DMS 273 (cell line): ENCODE measurements at regions not wholly inside any gene's neighbourhood (a gene's known extent, or its start where the extent isn't known, plus 50 kb on each side); places are given as distances from the start of the nearest gene placed in this dataset.
A peak's percentile ranks its signal among the peaks of the same experiment; 100 is the strongest.

ENCODE experiments used
- DNase-seq: peaks from one replicate; lab custom pipeline; 2025; ENCODE audit not compliant: unreplicated experiment; lab: John Stamatoyannopoulos, UW

DNA sequence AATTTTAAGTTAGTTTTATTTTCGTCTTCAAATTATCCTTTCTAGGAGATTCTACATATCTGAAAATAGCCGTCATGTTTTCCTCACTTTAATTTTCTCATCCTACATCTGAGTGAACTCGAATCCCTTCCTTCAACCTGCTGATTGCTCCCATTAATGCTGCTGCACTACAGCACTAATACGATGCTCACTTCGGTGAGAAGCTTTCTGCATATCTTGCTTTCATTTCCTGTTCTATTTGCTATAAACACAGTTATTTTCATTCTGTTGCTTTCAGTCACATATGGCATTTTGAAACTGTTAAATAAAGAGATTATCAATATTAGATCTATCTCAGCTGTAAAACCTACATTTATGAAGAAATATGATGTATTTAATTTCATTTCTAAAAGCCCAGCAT, 749.2 kb downstream of the EFNA5 start:
- DNase-seq: no peak

DNA sequence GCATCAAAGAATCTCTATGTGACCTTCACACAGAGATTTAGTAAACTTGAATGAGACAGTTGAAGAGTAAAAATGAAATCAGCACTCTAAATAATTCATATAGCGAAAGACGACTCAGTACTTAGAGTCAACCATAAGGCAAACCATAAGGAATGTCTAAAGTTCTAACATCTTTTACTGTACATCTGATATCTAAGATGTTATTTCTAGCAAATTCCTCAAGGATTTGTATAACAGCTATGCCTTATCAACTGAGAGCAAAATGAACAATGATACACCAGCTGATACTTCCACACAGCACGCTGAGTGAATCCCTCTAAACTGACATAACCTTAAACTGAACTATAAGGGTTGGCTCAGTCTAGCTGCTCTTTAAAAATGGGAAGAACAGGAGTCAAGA, 760.3 kb downstream of the EFNA5 start:
- DNase-seq: no peak

DNA sequence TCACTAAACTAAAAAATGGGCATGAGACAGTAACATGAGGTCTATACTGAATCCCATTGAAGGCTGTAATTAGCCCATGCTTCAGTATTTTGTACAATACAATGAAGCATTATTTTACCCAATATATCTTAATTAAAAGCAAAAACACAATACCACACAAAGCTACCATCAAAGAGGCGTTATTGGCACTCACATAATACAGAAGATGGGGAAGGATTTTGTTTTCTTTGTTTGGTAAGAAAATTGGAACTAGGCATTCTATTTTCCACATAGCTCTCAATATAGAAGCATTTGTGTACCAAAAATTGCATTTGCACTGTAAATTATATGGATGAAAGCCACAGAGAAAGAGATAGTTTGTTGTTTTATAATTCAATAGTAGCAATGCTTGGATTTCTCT, 761.0 kb downstream of the EFNA5 start:
- no peak for DNase-seq

DNA sequence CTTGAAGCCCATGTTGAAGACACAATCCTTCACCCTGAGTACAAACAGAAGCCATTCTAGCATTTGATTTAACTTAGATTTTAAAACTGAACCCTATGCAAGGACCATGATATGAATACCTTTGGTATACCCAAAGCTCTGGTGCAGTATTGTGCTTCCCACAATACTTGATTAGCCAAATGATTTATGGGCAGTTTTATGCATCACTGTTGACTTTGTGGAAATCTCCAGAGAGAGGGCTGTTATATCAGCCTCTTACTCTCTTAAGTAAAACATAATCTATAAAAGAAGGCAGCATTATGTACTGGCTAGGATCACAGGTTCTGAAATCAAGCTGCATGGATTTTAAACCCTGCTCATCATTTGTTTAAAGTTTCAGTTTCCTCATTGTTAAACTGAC, 762.8 kb downstream of the EFNA5 start:
- no peak for DNase-seq

DNA sequence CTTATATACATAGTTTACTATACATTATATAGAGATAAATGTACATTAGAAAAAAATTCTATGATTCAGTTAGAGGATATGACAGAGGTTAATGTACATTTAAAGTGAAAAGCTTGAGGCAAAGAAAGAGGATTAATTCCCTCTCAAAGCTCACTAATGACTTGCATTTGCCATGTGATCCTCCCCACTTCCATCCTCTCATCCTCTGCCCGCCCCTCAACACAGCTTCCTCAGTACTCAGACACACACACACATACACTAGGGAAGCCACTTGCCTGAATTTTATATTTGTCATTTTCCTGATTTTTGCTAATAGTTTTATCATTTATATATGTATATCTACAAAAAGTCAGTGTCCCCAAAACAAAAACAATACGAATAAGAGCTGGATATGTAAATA, 764.5 kb downstream of the EFNA5 start:
- no peak for DNase-seq

DNA sequence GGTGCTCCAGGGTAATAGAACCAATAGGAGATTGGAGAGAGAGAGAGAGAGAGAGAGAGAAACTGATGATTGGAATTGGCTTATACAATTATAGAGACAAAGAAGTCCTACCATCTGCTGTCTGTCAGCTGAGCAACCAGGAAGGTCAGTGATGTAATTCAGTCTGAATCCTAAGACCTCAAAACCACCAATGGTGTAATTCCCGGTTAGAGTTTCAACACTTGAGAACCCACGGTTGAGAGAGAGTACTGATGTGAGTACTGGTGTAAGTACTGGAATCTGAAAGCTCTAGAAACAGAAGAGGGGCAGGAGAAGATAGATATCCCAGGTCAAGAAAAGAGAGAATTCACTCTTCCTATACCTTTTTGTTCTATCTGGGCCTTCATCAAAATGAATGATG, 775.8 kb downstream of the EFNA5 start:
- DNase-seq: no peak

DNA sequence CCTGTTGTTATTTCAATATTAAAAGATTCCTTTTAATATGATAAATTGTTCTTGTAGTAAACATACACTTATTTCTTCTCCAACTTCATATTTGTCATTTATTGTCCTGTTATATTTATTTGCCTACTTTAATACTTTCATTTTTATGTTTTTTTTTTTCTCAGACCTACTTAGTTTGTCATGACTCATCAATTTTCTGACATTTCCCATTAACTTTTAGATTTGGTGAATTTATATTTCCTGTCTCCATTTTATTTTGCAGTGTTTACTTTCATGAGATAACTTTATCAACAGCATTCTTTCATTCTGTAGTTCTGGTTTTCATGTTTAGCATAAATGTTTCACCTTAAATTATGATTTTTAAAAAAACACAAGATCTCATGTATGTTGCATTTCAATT, 788.7 kb downstream of the EFNA5 start:
- no peak for DNase-seq

DNA sequence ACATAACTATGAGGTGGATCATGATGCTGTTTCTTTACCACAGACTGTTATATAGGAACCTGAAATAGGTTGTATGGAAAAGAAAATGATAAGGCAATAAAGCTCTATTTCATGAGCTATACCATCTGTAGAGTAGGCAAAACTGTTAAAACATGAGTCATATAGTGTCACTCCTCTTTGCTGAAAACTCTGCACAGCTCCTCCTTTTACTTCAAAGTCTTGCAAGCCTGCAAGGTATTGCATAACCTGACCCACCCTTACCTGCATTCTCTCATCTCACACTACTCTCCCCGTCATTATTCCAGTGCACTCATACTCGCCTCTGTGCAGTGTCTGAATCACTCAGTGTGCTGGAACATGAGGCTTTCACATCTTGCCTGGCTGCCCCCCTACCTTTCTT, 790.1 kb downstream of the EFNA5 start:
- DNase-seq: no peak

DNA sequence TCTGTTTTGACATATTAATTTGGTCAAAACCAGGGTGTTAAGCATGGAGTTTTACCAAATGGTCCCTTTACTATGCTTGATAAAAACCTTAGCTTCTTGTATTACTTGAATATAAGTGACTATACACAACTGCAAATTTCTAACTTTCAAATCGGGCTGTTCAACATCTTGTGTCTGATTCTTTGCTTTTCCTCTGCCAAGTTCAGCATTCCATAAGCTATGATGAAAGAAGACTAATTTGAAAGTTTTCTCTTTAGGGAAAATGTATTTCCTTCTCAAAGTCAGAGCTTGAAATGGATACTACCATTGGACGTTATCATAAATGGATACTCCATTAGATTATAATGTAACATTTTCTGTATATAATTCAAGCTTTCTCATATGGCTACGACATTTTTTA, 792.9 kb downstream of the EFNA5 start:
- DNase-seq: no peak

DNA sequence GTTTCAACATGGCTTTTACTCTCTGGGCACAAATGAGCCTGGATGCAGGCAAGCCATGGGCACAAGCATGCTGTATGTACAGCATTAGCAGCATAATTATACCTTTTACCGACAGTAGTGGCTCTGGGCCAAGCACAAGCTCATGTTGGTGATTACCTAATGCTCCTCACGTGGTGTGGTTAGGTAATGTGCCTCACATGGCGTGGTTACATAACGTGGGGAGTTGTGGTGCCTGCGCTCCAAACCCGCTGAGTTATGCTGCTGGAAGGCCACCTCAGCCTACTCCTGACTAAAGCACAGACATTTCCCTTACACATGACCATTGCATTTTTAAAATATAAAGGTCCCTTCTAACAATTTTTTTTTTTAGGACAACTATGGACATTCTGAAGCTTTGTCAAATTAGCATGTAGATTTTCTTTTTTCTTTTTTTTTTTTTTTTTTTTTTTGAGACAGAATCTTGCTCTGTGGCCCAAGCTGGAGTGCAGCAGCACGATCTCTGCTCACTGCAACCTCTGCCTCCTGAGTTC, 794.0 kb downstream of the EFNA5 start:
- DNase-seq: peak; percentile 41

DNA sequence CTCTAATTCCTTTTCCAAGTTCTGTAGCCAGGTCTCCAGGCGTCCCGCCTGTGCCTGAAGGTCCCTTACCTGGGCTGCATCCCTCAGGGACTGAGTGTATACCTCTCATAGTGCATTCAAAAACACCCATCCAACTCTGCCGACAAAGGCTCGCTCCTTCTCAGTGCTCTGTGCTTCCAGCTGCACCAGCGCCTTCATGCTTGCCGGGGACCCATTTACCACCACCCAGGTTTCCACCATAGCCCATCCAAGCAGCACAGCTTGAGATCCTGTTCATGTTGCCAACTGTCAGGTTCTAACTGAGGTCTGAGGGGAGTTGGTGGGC, 794.5 kb downstream of the EFNA5 start:
- DNase-seq: no peak

DNA sequence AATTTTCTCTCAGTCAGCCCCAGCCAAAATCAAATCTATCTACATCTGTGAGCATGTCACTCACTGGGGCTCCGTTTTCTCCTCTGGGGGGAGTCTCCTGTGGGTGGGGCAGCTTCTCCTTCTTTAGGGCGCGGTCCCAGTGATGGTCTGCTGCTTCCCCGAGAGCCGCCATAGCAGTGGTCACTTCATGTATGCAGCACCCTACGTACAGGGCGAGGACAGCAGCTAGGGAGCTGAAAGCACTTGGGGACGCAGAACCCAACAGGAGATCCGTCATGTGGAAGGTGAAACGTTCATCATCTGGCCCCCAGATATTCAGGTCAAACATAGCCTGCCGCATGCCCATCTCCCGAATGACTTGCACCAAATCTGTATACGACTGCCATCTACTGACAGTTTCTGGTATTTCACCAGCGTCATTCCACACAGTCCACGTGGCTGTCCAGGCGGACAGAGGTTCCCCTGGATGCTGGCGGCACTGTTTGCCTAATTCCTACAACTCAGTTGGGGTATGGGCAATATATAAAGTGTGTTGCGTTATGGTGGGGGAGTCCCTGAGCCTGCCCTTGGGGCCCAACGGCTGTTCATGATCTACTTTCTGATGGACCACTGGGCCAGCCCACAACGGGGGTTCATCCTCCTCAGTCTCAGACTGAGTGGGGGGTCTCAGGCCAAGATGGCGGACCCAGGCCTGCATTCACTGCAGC, 795.0 kb downstream of the EFNA5 start:
- DNase-seq: peak; percentile 15

DNA sequence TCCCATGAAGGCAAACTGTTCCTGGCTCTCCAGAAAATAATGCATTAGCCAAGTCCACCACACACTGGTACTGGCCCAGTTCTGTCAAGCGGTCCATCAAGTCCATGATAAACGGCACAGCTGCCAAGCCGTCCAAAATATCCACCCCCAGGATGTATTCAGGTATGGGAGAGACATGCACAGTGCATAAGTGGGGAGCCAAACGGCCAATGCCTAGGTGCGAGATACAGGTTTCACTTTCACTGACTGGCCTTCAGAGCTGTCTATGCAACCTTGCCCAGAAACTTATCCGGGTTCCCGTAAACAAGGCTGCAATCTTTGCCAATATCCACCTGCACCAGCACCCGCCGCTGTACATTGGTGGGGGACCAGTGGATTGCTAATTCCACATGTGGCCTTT, 795.8 kb downstream of the EFNA5 start:
- no peak for DNase-seq

DNA sequence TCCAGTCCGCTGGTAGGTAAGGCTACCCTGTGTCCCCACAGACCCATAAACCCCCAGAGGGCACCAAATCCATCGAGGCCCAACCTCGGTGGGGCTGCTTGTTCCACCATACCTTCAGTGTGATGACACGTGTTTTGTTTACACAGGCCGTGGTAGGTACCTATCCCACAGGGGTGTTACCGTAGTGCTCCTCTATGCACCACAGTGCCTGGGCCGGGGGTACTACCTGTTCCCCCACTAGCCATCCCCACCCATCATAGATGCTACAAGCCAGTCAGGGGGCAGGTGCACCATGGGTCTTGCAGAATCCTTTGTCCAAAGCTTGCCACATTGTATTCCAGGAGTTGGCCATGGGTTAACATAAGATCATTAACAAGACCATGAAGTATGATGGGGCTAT, 796.2 kb downstream of the EFNA5 start:
- no peak for DNase-seq

DNA sequence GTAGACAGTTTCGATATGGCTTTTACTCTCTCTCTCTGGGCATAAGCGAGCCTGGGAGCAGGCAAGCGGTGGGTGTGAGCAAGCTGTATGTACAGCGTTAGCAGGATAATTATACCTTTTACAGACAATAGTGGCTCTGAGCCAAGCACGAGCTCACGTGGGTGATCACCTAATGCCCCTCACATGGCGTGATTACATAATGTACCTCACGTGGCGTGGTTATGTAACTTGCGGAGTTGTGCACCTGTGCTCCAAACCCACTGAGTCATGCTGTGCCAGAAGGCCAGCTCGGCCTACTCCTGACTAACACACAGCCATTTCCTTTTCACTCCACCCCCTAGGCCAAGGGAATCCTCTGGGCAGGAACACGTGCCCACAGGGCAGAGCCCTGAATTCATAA, 797.2 kb downstream of the EFNA5 start:
- peak; percentile 30 for DNase-seq

DNA sequence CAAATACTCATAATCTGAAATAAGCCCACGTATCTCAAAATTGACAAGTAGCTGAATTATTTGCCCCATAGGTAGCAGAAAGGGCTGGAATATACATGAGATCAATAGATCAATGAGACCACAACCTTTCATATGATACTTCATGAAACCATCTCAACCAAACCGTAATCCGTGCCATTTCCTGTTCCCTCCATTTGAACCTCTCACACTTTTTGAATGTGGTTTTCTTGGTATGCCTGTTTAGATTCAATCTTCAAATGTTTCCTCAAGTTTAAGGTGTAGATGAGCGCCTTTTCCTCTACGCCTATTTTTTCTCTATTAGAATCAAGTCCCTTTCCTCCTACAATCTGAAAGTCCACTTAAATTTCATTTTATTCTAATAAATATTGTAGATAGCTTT, 805.5 kb downstream of the EFNA5 start:
- DNase-seq: no peak

DNA sequence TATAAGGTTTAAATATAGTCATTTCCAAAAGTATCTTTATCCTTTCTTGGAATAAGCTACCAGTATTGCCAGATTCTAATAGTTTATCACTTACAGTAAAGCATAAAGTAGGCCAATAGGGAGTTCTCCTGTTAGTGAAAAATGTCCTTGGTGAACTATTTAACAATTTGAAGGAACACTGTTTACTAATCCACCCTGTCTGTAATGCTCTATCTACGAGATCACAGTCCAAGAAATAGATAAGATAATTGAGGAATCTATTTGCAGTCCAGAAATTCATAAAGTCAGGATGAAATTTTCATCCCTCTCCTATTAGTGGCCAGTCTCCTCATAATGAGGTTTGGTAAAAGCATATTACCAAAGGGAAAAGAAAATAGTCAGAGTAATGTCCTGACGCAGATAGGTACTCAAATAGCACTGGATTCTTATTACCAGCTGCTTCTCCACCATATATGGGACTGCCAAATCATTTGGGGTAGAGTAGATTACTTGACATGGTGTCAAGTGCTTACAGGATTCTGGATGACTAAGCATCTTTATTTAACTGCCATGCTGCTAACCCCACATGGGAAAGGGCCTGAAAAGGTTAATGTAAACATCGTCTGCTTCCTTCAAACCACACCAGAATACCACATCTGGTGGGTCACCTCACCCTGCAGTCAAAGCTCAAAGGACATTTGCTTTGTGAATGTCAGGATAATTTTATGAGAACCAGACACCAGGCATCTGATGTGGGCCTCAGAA, 808.1 kb downstream of the EFNA5 start:
- DNase-seq: peak; percentile 79

DNA sequence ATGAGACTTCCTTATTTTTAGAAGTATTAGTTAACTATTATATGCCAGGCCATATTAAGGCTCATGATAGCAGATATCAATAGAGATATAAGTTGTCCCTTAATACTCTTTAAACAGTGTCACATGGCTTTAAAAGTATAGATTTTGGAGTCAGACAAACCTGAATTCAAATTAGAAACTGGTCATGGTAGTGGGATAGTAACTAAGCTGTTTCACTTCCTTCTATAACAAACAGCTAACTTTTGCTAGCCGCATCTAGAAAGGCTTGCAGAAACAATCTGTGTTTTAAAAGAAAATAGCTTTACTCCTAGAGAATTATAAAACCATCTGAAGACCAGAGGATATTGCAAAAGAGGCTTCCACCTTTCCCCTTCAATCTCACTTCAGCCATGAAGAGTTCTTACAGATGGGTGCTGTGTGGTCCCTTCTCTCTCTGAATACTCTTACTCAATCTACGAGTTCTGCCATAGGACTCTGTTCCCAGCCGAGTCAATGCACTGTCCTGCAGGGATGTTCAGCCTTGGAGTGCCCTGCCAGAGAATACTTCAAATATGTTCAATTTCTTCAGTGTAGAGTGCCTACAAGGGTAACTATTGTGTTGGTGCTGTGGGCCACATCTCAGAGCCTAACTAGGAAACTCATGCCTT, 810.2 kb downstream of the EFNA5 start:
- DNase-seq: no peak

DNA sequence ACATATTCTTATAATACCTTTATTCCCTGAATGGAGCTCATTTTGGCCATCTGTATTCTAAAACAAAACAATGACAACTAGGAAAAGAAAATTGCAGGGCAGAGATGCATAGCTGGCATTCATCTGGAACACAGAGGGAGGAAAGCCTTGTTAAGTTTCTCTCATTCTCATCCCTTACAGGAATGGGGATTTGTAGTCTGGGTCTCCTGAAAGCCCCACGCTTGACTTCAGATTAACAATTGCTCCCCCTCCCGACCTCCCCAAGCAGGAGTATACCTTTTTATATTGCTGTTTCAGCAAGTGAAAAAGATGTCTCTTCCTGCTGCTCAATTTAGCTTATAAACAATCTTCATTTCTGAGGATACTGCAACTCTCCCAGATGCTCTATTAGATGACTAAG, 812.1 kb downstream of the EFNA5 start:
- DNase-seq: no peak

DNA sequence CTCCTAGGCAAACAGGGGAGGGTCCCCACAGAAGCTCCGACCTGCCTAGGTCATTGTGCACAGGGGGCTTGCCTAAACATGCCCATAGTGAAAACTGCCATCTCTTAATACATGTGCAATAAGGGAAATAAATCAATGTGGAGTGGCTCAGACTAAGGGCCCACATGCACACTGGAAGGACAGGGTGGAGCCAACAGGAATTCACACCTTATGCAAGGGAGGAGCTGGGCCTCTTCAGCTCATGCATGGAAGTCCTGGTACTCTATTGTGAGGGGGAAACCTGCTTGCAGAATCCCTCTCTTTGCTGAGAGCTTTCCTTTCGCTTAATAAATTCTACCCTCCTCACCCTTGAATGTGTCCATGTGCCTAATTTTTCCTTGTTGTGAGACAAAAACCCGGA, 815.8 kb downstream of the EFNA5 start:
- no peak for DNase-seq

DNA sequence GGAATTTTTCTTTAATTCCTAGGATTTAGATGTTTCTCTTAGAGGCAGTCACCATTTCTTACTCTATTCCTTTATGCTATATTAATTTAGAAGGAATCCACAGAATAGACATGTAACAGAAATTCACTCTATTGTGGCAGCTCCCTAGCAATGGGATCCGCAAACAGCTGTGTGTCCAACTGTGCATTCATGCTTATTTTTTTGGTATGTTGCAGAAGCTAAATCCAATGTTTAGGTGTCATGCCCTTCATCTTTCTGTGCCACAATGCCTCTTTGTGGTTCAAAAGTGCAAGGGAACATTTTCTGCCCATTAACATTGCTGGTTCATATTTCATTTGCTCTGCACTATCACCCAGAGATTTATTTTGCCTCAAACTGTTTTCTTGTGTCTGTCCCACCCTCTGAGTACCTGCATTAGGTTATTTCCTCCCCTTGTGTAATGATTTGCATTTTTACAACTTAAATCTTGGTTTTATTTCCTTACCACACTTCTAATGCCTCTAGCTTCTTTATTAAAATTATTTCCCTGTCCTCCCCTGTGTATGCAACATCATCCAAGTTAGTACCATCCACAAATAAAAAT, 816.5 kb downstream of the EFNA5 start:
- no peak for DNase-seq

DNA sequence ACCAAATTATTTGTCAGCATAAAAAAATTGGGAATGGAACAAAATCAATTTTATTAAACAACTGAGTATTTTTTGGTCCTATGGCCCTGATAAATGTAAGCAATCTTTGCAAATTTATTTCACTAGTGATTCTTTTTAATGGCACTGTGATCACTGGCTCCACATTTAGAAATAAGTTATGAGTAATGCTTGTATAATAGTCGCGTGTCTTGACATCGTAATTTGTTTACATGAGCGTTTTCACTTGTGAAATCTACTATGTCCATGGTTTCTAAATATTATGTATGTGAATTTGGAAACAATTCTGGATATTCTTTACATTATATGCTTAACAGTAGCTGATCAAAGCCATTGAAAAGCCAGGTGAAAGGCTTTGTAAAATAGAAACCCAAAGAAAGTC, 817.5 kb downstream of the EFNA5 start:
- no peak for DNase-seq
